ENCODE measurements at regions not wholly inside any gene's neighbourhood (a gene's known extent, or its start where the extent isn't known, plus 50 kb on each side); places are given as distances from the start of the nearest gene placed in this dataset.

DNA sequence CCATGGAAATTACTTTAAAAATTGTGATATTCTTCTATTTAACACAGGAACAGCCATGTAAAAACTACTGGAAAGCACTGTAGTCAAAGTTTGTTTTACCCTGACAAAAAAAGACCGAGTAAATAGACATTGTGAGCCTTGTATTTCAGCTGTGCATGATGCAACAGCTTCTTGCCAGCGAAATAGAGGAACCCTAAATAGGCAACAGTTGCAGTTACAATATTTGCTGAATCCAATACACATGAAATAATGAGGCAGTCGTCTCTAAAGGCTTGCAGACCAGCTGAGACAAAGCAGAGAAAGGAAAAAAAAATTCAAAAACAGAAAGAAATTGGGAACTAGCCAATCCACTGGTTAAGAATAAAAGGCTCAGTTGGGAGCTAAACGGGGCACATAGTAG lies 1001.1 kb downstream of the OLFM4 start:
- Mint-ChIP-seq H3K4me1 (no peaks in the 10 kb centered on the region), H3K4me3 (no peak overlapping the region), H3K27ac (no peak overlapping the region), H3K9me3 (ENCODE audit: insufficient read depth) (peaks cover 2% of the 10 kb centered on the region), H3K27me3 (no peaks in the 10 kb centered on the region)
- Histone ChIP-seq H3K4me3 (ENCODE audit: control extremely low read depth in 1 of 5, extremely low read depth in 1 of 5, insufficient read depth in 1 of 5, low read depth in 2 of 5, low read length in 4 of 5) (no peak overlapping the region), H3K9me3 (ENCODE audit: control extremely low read depth in 1 of 3, control insufficient read depth in 2 of 3, insufficient read depth in 1 of 3, low read length in 2 of 3) (peaks cover 0 to 10% (median 3%) of the 10 kb centered on the region in 3 donors), H4K20me1 (ENCODE audit: control insufficient read depth, insufficient read depth, low read length, poor library complexity, severe bottlenecking) (no peaks in the 10 kb centered on the region), H2AFZ (ENCODE audit: insufficient read depth, low read depth, low read length, poor library complexity, severe bottlenecking) (no peak overlapping the region), H3K4me1 (ENCODE audit: control insufficient read depth in 2 of 2, insufficient read depth in 2 of 2, low read length in 2 of 2) (no peaks in the 10 kb centered on the region), H3K4me2 (replicated peaks; ENCODE audit: low read depth, low read length, poor library complexity, severe bottlenecking) (no peak overlapping the region), H3K79me2 (ENCODE audit: control insufficient read depth, insufficient read depth, low read length) (no peaks in the 10 kb centered on the region), H3K27me3 (replicated peaks in 1 of 4; ENCODE audit: control extremely low read depth in 1 of 4, control insufficient read depth in 3 of 4, insufficient read depth in 4 of 4, low read length in 3 of 4) (no peaks in the 10 kb centered on the region), H3K9ac (ENCODE audit: low read length) (no peak overlapping the region), H3K36me3 (replicated peaks in 1 of 2; ENCODE audit: control extremely low read depth in 1 of 2, control insufficient read depth in 1 of 2, extremely low read depth in 1 of 2, insufficient read depth in 2 of 2, low read length in 1 of 2) (no peaks in the 10 kb centered on the region), H3K27ac (ENCODE audit: low read length in 2 of 2) (no peak overlapping the region)
- CTCF ChIA-PET: no interaction called here
- no peak for ATAC-seq (ENCODE audit: low read depth)
- TF ChIP-seq CTCF (IDR thresholded peaks at IDR 0.05) (no peak), EZH2 (IDR thresholded peaks at IDR 0.05; ENCODE audit: borderline replicate concordance, insufficient read depth, low read depth, low read length, poor library complexity, severe bottlenecking) (no peak)
- intact Hi-C loops (cut with micrococcal nuclease): no loop called here
- POLR2A ChIA-PET: no interaction called here
- WGBS (ENCODE audit: insufficient coverage): 80% methylated on average over 2 of the region's 4 CpGs
- no peak for DNase-seq

DNA sequence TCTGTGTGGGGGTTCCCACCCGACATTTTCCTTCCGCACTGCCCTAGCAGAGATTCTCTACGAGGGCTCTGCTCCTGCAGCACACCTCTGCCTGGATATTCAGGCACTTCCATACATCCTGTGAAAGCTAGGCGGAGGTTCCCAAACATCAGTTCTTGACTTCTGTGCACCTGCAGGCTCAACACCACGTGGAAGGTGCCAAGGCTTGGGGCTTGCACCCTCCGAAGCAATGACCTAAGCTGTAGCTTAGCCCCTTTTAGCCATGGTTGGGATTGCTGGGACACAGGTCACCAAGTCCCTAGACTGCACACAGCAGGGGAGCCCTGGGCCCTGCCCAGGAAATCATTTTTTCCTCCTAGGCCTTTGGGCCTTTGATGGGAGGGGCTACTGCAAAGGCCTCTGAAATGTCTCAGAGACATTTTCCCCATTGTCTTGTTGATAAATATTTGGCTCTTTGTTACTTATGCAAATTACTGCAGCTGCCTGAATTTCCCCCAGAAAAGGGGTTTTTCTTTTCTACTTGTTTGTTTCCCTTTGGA lies 1004.8 kb downstream of the OLFM4 start:
- Histone ChIP-seq H3K4me3 (ENCODE audit: control extremely low read depth in 1 of 5, extremely low read depth in 1 of 5, insufficient read depth in 1 of 5, low read depth in 2 of 5, low read length in 4 of 5) (no peak overlapping the region), H3K36me3 (replicated peaks in 1 of 2; ENCODE audit: control extremely low read depth in 1 of 2, control insufficient read depth in 1 of 2, extremely low read depth in 1 of 2, insufficient read depth in 2 of 2, low read length in 1 of 2) (no peaks in the 10 kb centered on the region), H4K20me1 (ENCODE audit: control insufficient read depth, insufficient read depth, low read length, poor library complexity, severe bottlenecking) (no peaks in the 10 kb centered on the region), H3K4me2 (replicated peaks; ENCODE audit: low read depth, low read length, poor library complexity, severe bottlenecking) (no peak overlapping the region), H3K9ac (ENCODE audit: low read length) (no peak overlapping the region), H3K79me2 (ENCODE audit: control insufficient read depth, insufficient read depth, low read length) (no peaks in the 10 kb centered on the region), H3K4me1 (ENCODE audit: control insufficient read depth in 2 of 2, insufficient read depth in 2 of 2, low read length in 2 of 2) (no peaks in the 10 kb centered on the region), H3K9me3 (ENCODE audit: control extremely low read depth in 1 of 3, control insufficient read depth in 2 of 3, insufficient read depth in 1 of 3, low read length in 2 of 3) (peaks cover 0 to 8% (median 3%) of the 10 kb centered on the region in 3 donors), H3K27ac (ENCODE audit: low read length in 2 of 2) (no peak overlapping the region), H2AFZ (ENCODE audit: insufficient read depth, low read depth, low read length, poor library complexity, severe bottlenecking) (no peak overlapping the region), H3K27me3 (replicated peaks in 1 of 4; ENCODE audit: control extremely low read depth in 1 of 4, control insufficient read depth in 3 of 4, insufficient read depth in 4 of 4, low read length in 3 of 4) (no peaks in the 10 kb centered on the region)
- no peak for DNase-seq
- intact Hi-C loops (cut with micrococcal nuclease): no loop called here
- TF ChIP-seq EZH2 (IDR thresholded peaks at IDR 0.05; ENCODE audit: borderline replicate concordance, insufficient read depth, low read depth, low read length, poor library complexity, severe bottlenecking) (no peak), CTCF (IDR thresholded peaks at IDR 0.05) (no peak)
- ChIA-PET POLR2A (no interaction called here), CTCF (no interaction called here)
- H3K4me3 Mint-ChIP-seq: no peak overlapping the region
- 69% methylated on average over 5 of the region's 6 CpGs for WGBS (ENCODE audit: insufficient coverage)
- H3K27me3 Mint-ChIP-seq: no peaks in the 10 kb centered on the region
- H3K9me3 Mint-ChIP-seq (ENCODE audit: insufficient read depth): peaks cover 2% of the 10 kb centered on the region
- ATAC-seq (ENCODE audit: low read depth): no peak
- no peaks in the 10 kb centered on the region for H3K4me1 Mint-ChIP-seq
- H3K27ac Mint-ChIP-seq: no peak overlapping the region

Data from B cell (primary cell).